ENCODE measurements at regions not wholly inside any gene's neighbourhood (a gene's known extent, or its start where the extent isn't known, plus 50 kb on each side); places are given as distances from the start of the nearest gene placed in this dataset.
"Not testable (repeated sequence)": the region's sequence is repeated elsewhere in the genome, so short reads cannot be mapped to it uniquely, and the experiment has no call there.

GRCh38 chr7:79761876-79762429 is 308.5 kb upstream of the MAGI2 start (continued):
- no peak for TF ChIP-seq PRDM15 (CRISPR knock-in tag; IDR thresholded peaks at IDR 0.05)
- no peak for TF ChIP-seq DPF2 (IDR thresholded peaks at IDR 0.05)
- no peak for TF ChIP-seq RUNX3 (IDR thresholded peaks at IDR 0.05; ENCODE audit: low read length)
- no peak for TF ChIP-seq IRF4 (IDR thresholded peaks at IDR 0.05; ENCODE audit: low read depth, low read length)

GRCh38 chr7:79750941-79751340 is 297.5 kb upstream of the MAGI2 start:
- CTCF ChIA-PET; H4K20me1 ChIP-seq (ENCODE audit: control insufficient read depth, insufficient read depth); H3K9ac ChIP-seq (ENCODE audit: control insufficient read depth, insufficient read depth, low read length); SMC1A ChIA-PET (ENCODE audit: uncharacterized antibody, unreplicated experiment); DNase-seq (ENCODE audit: low read depth, low spot score); H2AFZ ChIP-seq (ENCODE audit: control insufficient read depth, low read depth, low read length); in situ Hi-C loops (cut with MboI); H3K9me3 ChIP-seq (replicated peaks; ENCODE audit: control insufficient read depth, insufficient read depth, low read length); H3K79me2 ChIP-seq (ENCODE audit: control insufficient read depth, insufficient read depth, low read length); H3K4me2 ChIP-seq (ENCODE audit: control insufficient read depth, insufficient read depth); RAD21 ChIA-PET (ENCODE audit: unreplicated experiment); ATAC-seq; H3K4me1 ChIP-seq (ENCODE audit: control insufficient read depth, insufficient read depth, low read length); POLR2A ChIA-PET; H3K27me3 ChIP-seq (replicated peaks in 1 of 2; ENCODE audit: control insufficient read depth in 2 of 2, insufficient read depth in 2 of 2, low read length in 1 of 2); FAIRE-seq; H3K27ac ChIP-seq (ENCODE audit: control insufficient read depth, insufficient read depth); H3K36me3 ChIP-seq (ENCODE audit: control insufficient read depth in 2 of 2, insufficient read depth in 2 of 2, low read length in 1 of 2); BruUV-seq (replicated peaks); H3K4me3 ChIP-seq; intact Hi-C loops (cut with micrococcal nuclease; ENCODE audit: unreplicated experiment): not testable (repeated sequence)
- 34% methylated on average over 8 of the region's 8 CpGs for WGBS (ENCODE audit: insufficient coverage, insufficient replicate concordance, low lambda C conversion rate, missing lambda C conversion rate)
